ENCODE measurements at regions not wholly inside any gene's neighbourhood (a gene's known extent, or its start where the extent isn't known, plus 50 kb on each side); places are given as distances from the start of the nearest gene placed in this dataset.

GRCh38 chr13:42681326-42682100, 99.9 kb upstream of the FAM216B start:
- ATAC-seq (ENCODE audit: low read depth) (no peak), DNase-seq (no peak)
- H3K9me1 ChIP-seq (ENCODE audit: insufficient read depth, low read length) = no peaks in the 10 kb centered on the region
- no peak overlapping the region for H3K56ac ChIP-seq (ENCODE audit: extremely low read depth, insufficient read depth, low read length)
- no peak overlapping the region for H3K4ac ChIP-seq (ENCODE audit: low read depth, low read length)
- no peak overlapping the region for H2BK20ac ChIP-seq (ENCODE audit: low read depth, low read length)
- no TSS peak for BruUV-seq (replicated peaks)
- intact Hi-C loops (cut with micrococcal nuclease) (no loop called here), dilution Hi-C loops (cut with HindIII; ENCODE audit: low sequenced_read_pairs, unreplicated experiment) (no loop called here), in situ Hi-C loops (cut with MboI; ENCODE audit: low sequenced_read_pairs) (no loop called here)
- H3K4me2 ChIP-seq (ENCODE audit: low read depth, low read length) = no peak overlapping the region
- no peak overlapping the region for H3K18ac ChIP-seq (ENCODE audit: low read depth, low read length)
- H3K27me3 ChIP-seq (ENCODE audit: control insufficient read depth, insufficient read depth, low read length) = peaks cover 14% of the 10 kb centered on the region
- no peaks in the 10 kb centered on the region for H3K4me1 ChIP-seq (ENCODE audit: control insufficient read depth, insufficient read depth, low read length)
- ChIA-PET CTCF (interaction anchor here (0.6 kb wide), 2 partner anchors 21 to 105 kb away, joined by 3 read pairs; no protein-coding TSS in a partner anchor), POLR2A (ENCODE audit: unreplicated experiment) (interaction anchor here (0.5 kb wide), 1 partner anchor 266 kb away, joined by 6 read pairs; no protein-coding TSS in a partner anchor)
- no peak overlapping the region for H3K4me3 ChIP-seq (ENCODE audit: insufficient read depth, low read depth, low read length)
- H3K9me3 ChIP-seq (ENCODE audit: control insufficient read depth, insufficient read depth, low read length) = no peaks in the 10 kb centered on the region
- no peak overlapping the region for H2AFZ ChIP-seq (replicated peaks; ENCODE audit: low read length, poor library complexity)
- no peak overlapping the region for H3K23ac ChIP-seq (ENCODE audit: low read depth, low read length)
- no peak overlapping the region for H2AK9ac ChIP-seq (replicated peaks; ENCODE audit: low read depth, low read length, poor library complexity)
- no peak overlapping the region for H2BK120ac ChIP-seq (ENCODE audit: low read depth, low read length)
- H3K27ac ChIP-seq (ENCODE audit: insufficient read depth, low read length) = no peak overlapping the region
- no peak overlapping the region for H3K14ac ChIP-seq (replicated peaks; ENCODE audit: low read depth, low read length)
- H3K36me3 ChIP-seq (ENCODE audit: control insufficient read depth, insufficient read depth, low read length) = no peaks in the 10 kb centered on the region
- H2BK5ac ChIP-seq (ENCODE audit: low read depth, low read length, poor library complexity, severe bottlenecking) = no peak overlapping the region
- WGBS, 2 experiments (ENCODE audit: extremely low coverage in 2 of 2, insufficient read length in 1 of 2) = no CpG with 5 or more reads among the region's 4 CpGs
- no peak overlapping the region for H4K5ac ChIP-seq (ENCODE audit: low read depth, low read length)
- H3K79me1 ChIP-seq (ENCODE audit: low read depth in 1 of 2, low read length in 2 of 2) = no peaks in the 10 kb centered on the region
- TF ChIP-seq CTCF (conservative IDR thresholded peaks at IDR 0.05; ENCODE audit: low read depth, low read length) (no peak), NFE2L2 (IDR thresholded peaks at IDR 0.05; ENCODE audit: low read depth, low read length) (no peak), CHD1 (IDR thresholded peaks at IDR 0.05; ENCODE audit: low read depth, low read length) (no peak), POLR2A (IDR thresholded peaks at IDR 0.05; ENCODE audit: low read depth, low read length) (no peak), MAFK (IDR thresholded peaks at IDR 0.05; ENCODE audit: low read depth, low read length) (no peak), SMC3 (IDR thresholded peaks at IDR 0.05; ENCODE audit: low read depth, low read length) (no peak), RFX5 (IDR thresholded peaks at IDR 0.05; ENCODE audit: low read depth, low read length) (no peak), FOS (IDR thresholded peaks at IDR 0.05; ENCODE audit: low read depth, low read length) (no peak), MAZ (IDR thresholded peaks at IDR 0.05; ENCODE audit: borderline replicate concordance, low read depth, low read length) (no peak), RCOR1 (IDR thresholded peaks at IDR 0.05; ENCODE audit: insufficient replicate concordance, low read length) (no peak), MXI1 (IDR thresholded peaks at IDR 0.05; ENCODE audit: borderline replicate concordance, low read depth, low read length) (no peak), BHLHE40 (IDR thresholded peaks at IDR 0.05; ENCODE audit: low read depth, low read length) (no peak), ELK1 (IDR thresholded peaks at IDR 0.05; ENCODE audit: borderline replicate concordance, low read depth, low read length) (no peak), RAD21 (IDR thresholded peaks at IDR 0.05; ENCODE audit: low read length) (no peak), USF2 (IDR thresholded peaks at IDR 0.05; ENCODE audit: low read depth, low read length) (no peak), CEBPB (IDR thresholded peaks at IDR 0.05; ENCODE audit: low read depth, low read length) (no peak)
- H2AK5ac ChIP-seq (ENCODE audit: low read depth, low read length) = no peak overlapping the region
- H4K8ac ChIP-seq (ENCODE audit: low read depth in 2 of 2, low read length in 2 of 2) = no peak overlapping the region
- no peak overlapping the region for H2BK15ac ChIP-seq (ENCODE audit: low read depth, low read length)
- no peak overlapping the region for H4K91ac ChIP-seq (ENCODE audit: insufficient read depth, low read depth, low read length)
- no peak overlapping the region for H3K9ac ChIP-seq (ENCODE audit: low read depth, low read length)
- H4K20me1 ChIP-seq (ENCODE audit: insufficient read depth, low read length) = no peaks in the 10 kb centered on the region

Data from IMR-90 (cell line).